AG04450 (cell line): ENCODE measurements at regions not wholly inside any gene's neighbourhood (a gene's known extent, or its start where the extent isn't known, plus 50 kb on each side); places are given as distances from the start of the nearest gene placed in this dataset.

Source experiments
- CTCF ChIA-PET: fragments of 300-600, 350-600 bp; formaldehyde crosslinking; extraction: SDS; loops from one replicate; lab custom pipeline; 2022; ENCODE audit warnings: antibody characterized with exemption, inconsistent platforms; lab: Charles Lee
- POLR2A ChIA-PET: fragments of 350-600 bp; formaldehyde crosslinking; extraction: SDS; loops from one replicate; lab custom pipeline; 2021; ENCODE audit warnings: antibody characterized with exemption, inconsistent platforms; lab: Yijun Ruan, JAX
- DNase-seq: peaks from one replicate; pipeline ENCODE4 v3.0.0-alpha.2; 2011; ENCODE audit warnings: low read depth, low spot score
- H3K27ac ChIP-seq: one replicate; pipeline ENCODE4 v1.5.1; 2012; ENCODE audit warnings: low read depth, low read length, control low read depth
- H3K27me3 ChIP-seq: one replicate; pipeline ENCODE4 v1.6.0; 2012; ENCODE audit warnings: low read length; ENCODE audit not compliant: control insufficient read depth, insufficient read depth
- H3K4me3 ChIP-seq: 2 replicates; pipeline ENCODE4 v1.5.1; 2011; ENCODE audit warnings: mild to moderate bottlenecking, low read depth, low read length, control low read depth
- H3K9me3 ChIP-seq: 2 replicates; pipeline ENCODE4 v1.5.1; 2012; ENCODE audit warnings: low read length; ENCODE audit not compliant: control insufficient read depth, insufficient read depth
- CTCF ChIP-seq: IDR thresholded peaks from 2 replicates; pipeline ENCODE4 v1.5.1; 2011; ENCODE audit warnings: low read depth, low read length, control low read depth, inconsistent platforms

GRCh38 chr6:125370343-125370742, 68.6 kb upstream of the HDDC2 start:
- H3K27ac ChIP-seq: no peak overlapping the region
- POLR2A ChIA-PET: no interaction called here
- CTCF ChIA-PET: interaction anchor here (1.3 kb wide), 1 partner anchor 34 kb away, joined by 5 read pairs; no protein-coding TSS in a partner anchor
- H3K4me3 ChIP-seq: no peak overlapping the region
- no peaks in the 10 kb centered on the region for H3K9me3 ChIP-seq
- TF ChIP-seq CTCF: no peak
- no peaks in the 10 kb centered on the region for H3K27me3 ChIP-seq
- DNase-seq: no peak

- CTCF ChIA-PET: no interaction called here
- no peak for TF ChIP-seq CTCF
- Histone ChIP-seq H3K27me3 (no peaks in the 10 kb centered on the region), H3K9me3 (no peaks in the 10 kb centered on the region), H3K27ac (no peak overlapping the region), H3K4me3 (no peak overlapping the region)
- DNase-seq: no peak
- POLR2A ChIA-PET: no interaction called here
Measured at GRCh38 chr6:125375013-125375412, 73.2 kb upstream of the HDDC2 start.

GRCh38 chr6:125375821-125376220, 74.1 kb upstream of the HDDC2 start:
- no peak overlapping the region for H3K27ac ChIP-seq
- H3K4me3 ChIP-seq: no peak overlapping the region
- ChIA-PET CTCF (no interaction called here), POLR2A (no interaction called here)
- no peak for TF ChIP-seq CTCF
- H3K27me3 ChIP-seq: no peaks in the 10 kb centered on the region
- no peaks in the 10 kb centered on the region for H3K9me3 ChIP-seq
- no peak for DNase-seq

- no peak for DNase-seq
- no peak overlapping the region for H3K27ac ChIP-seq
- no peaks in the 10 kb centered on the region for H3K9me3 ChIP-seq
- no peak overlapping the region for H3K4me3 ChIP-seq
- H3K27me3 ChIP-seq: no peaks in the 10 kb centered on the region
- CTCF ChIA-PET: no interaction called here
- TF ChIP-seq CTCF: no peak
- POLR2A ChIA-PET: no interaction called here
Measured at GRCh38 chr6:125377621-125378020, 75.9 kb upstream of the HDDC2 start.

GRCh38 chr6:125379174-125379573, 77.4 kb upstream of the HDDC2 start:
- H3K27me3 ChIP-seq: no peaks in the 10 kb centered on the region
- no peaks in the 10 kb centered on the region for H3K9me3 ChIP-seq
- ChIA-PET POLR2A (no interaction called here), CTCF (no interaction called here)
- no peak overlapping the region for H3K27ac ChIP-seq
- no peak overlapping the region for H3K4me3 ChIP-seq
- TF ChIP-seq CTCF: no peak
- no peak for DNase-seq
